H1 (cell line): ENCODE measurements at regions not wholly inside any gene's neighbourhood (a gene's known extent, or its start where the extent isn't known, plus 50 kb on each side); places are given as distances from the start of the nearest gene placed in this dataset.

Experiments
- CTCF ChIA-PET: fragments of 300-600 bp; sonication (Branson Sonifier 250); formaldehyde crosslinking; loops from one replicate; lab custom pipeline; 2021; ENCODE audit not compliant: partially characterized antibody; lab: Charles Lee
- POLR2A ChIA-PET: fragments of 300-600 bp; sonication (Branson Sonifier 250); formaldehyde crosslinking; loops from one replicate; lab custom pipeline; 2021; ENCODE audit warnings: inconsistent platforms; ENCODE audit not compliant: partially characterized antibody; lab: Charles Lee
- DNase-seq, 2 experiments: peaks; one replicate each; pipeline versions ENCODE4 v3.0.0 to v3.0.0-alpha.2; 2010 to 2022; ENCODE audit warnings: low spot score in 2 of 2, low read depth in 1 of 2, mixed read lengths in 1 of 2
- FAIRE-seq: peaks from 2 replicates; lab custom pipeline; 2011; peaks lifted over from hg19 to GRCh38; lab: Jason Lieb, UNC
- H2AFZ ChIP-seq: 2 replicates; pipeline ENCODE4 v1.8.1; 2012; ENCODE audit warnings: low read length, inconsistent platforms
- H2AK5ac ChIP-seq: 2 replicates; pipeline ENCODE4 v1.6.1; 2013; ENCODE audit warnings: low read depth, low read length
- H2BK120ac ChIP-seq: replicated peaks from 2 replicates; pipeline ENCODE3; 2013; ENCODE audit warnings: low read depth, low read length, inconsistent platforms
- H2BK12ac ChIP-seq: 2 replicates; pipeline ENCODE4 v1.6.1; 2013; ENCODE audit warnings: low read depth, low read length
- H2BK15ac ChIP-seq: 2 replicates; pipeline ENCODE4 v1.6.1; 2013; ENCODE audit warnings: low read length
- H2BK20ac ChIP-seq: 2 replicates; pipeline ENCODE4 v1.6.1; 2013; ENCODE audit warnings: low read length
- H2BK5ac ChIP-seq: 2 replicates; pipeline ENCODE4 v1.6.1; 2013; ENCODE audit warnings: low read depth, low read length
- H3K14ac ChIP-seq: 2 replicates; pipeline ENCODE4 v1.6.1; 2013; ENCODE audit warnings: inconsistent platforms; ENCODE audit not compliant: insufficient read length
- H3K18ac ChIP-seq: 2 replicates; pipeline ENCODE4 v1.6.1; 2013; ENCODE audit warnings: low read length; ENCODE audit errors: extremely low read depth
- H3K23ac ChIP-seq: 2 replicates; pipeline ENCODE4 v1.6.1; 2013; ENCODE audit warnings: inconsistent platforms; ENCODE audit not compliant: insufficient read length
- H3K23me2 ChIP-seq: 2 replicates; pipeline ENCODE4 v1.6.1; 2013; ENCODE audit warnings: low read depth, low read length
- H3K27ac ChIP-seq: 2 replicates; pipeline ENCODE4 v1.6.1; 2011; ENCODE audit warnings: low read depth, low read length, inconsistent platforms
- H3K27me3 ChIP-seq, 4 experiments: replicated peaks in 1 of 4; 1 replicate in 1 of 4; 2 replicates in 3 of 4; pipeline versions ENCODE4 v1.6.1 to v1.8.1; 2011 to 2013; ENCODE audit warnings: low read length in 3 of 4, mild to moderate bottlenecking in 3 of 4, inconsistent platforms in 2 of 4, mixed read lengths in 2 of 4, moderate library complexity in 1 of 4; ENCODE audit not compliant: control insufficient read depth in 3 of 4, insufficient read depth in 3 of 4; ENCODE audit errors: extremely low read depth in 1 of 4
- H3K36me3 ChIP-seq, 4 experiments: 2 replicates each; pipeline versions ENCODE4 v1.6.1 to v1.8.1; 2011 to 2013; ENCODE audit warnings: mild to moderate bottlenecking in 4 of 4, low read length in 3 of 4, moderate library complexity in 2 of 4, control low read depth in 1 of 4, inconsistent platforms in 1 of 4; ENCODE audit not compliant: insufficient read depth in 4 of 4, control insufficient read depth in 2 of 4
- H3K4ac ChIP-seq: replicated peaks from 2 replicates; pipeline ENCODE3; 2013; ENCODE audit warnings: low read length, low read depth, mixed read lengths, inconsistent platforms; ENCODE audit not compliant: insufficient read length
- H3K4me1 ChIP-seq, 4 experiments: replicated peaks in 1 of 4; 1 replicate in 1 of 4; 2 replicates in 3 of 4; pipeline versions ENCODE4 v1.6.1 to v1.8.1; 2011 to 2013; ENCODE audit warnings: low read length in 3 of 4, inconsistent platforms in 2 of 4, mixed read lengths in 1 of 4; ENCODE audit not compliant: insufficient read depth in 4 of 4, control insufficient read depth in 3 of 4
- H3K4me2 ChIP-seq, 2 experiments: 2 replicates each; pipeline versions ENCODE4 v1.6.1 to v1.8.1; 2011 to 2013; ENCODE audit warnings: low read depth in 2 of 2, low read length in 2 of 2, control low read depth in 1 of 2, inconsistent platforms in 1 of 2, mild to moderate bottlenecking in 1 of 2; ENCODE audit not compliant: insufficient read depth in 1 of 2
- H3K4me3 ChIP-seq, 4 experiments: fragments of 200-600, 300-600 bp in 1 of 4; sonication (generic), shearing (Covaris generic), sonication (Bioruptor Twin) in 1 of 4; 2 replicates each; pipeline versions ENCODE4 v1.5.1 to v1.8.1; 2011 to 2016; ENCODE audit warnings: low read length in 4 of 4, low read depth in 3 of 4, control low read depth in 2 of 4, inconsistent platforms in 2 of 4, mild to moderate bottlenecking in 2 of 4, mixed read lengths in 1 of 4, moderate library complexity in 1 of 4; ENCODE audit not compliant: insufficient read depth in 2 of 4; ENCODE audit errors: extremely low read depth in 1 of 4
- H3K56ac ChIP-seq: replicated peaks from 2 replicates; pipeline ENCODE3; 2013; ENCODE audit warnings: low read depth, mild to moderate bottlenecking, mixed read lengths, low read length, inconsistent platforms; ENCODE audit not compliant: insufficient read length
- H3K79me1 ChIP-seq: 2 replicates; pipeline ENCODE4 v1.6.1; 2013; ENCODE audit warnings: low read depth, low read length, control low read depth
- H3K79me2 ChIP-seq, 2 experiments: 2 replicates each; pipeline versions ENCODE4 v1.6.1 to v1.8.1; 2012 to 2013; ENCODE audit warnings: low read length in 2 of 2, mild to moderate bottlenecking in 2 of 2, inconsistent platforms in 1 of 2; ENCODE audit not compliant: insufficient read depth in 2 of 2, control insufficient read depth in 1 of 2
- H3K9ac ChIP-seq, 4 experiments: replicated peaks in 1 of 4; 1 replicate in 1 of 4; 2 replicates in 3 of 4; pipeline versions ENCODE4 v1.6.1 to v1.8.1; 2011 to 2013; ENCODE audit warnings: low read depth in 3 of 4, low read length in 3 of 4, control low read depth in 2 of 4, mild to moderate bottlenecking in 2 of 4, moderate library complexity in 2 of 4, inconsistent platforms in 1 of 4; ENCODE audit errors: extremely low read depth in 1 of 4
- H3K9me3 ChIP-seq, 2 experiments: 2 replicates each; pipeline versions ENCODE4 v1.6.1 to v1.8.1; 2012 to 2013; ENCODE audit warnings: mild to moderate bottlenecking in 2 of 2, moderate library complexity in 2 of 2, control low read depth in 1 of 2, inconsistent platforms in 1 of 2, low read depth in 1 of 2, low read length in 1 of 2, mixed read lengths in 1 of 2; ENCODE audit not compliant: insufficient read depth in 2 of 2
- H4K20me1 ChIP-seq, 2 experiments: replicated peaks in 1 of 2; 2 replicates each; pipeline versions ENCODE3 to v1.8.1; 2011 to 2013; ENCODE audit warnings: inconsistent platforms in 2 of 2, low read length in 2 of 2, mild to moderate bottlenecking in 1 of 2; ENCODE audit not compliant: insufficient read depth in 2 of 2, control insufficient read depth in 1 of 2
- H4K5ac ChIP-seq: 2 replicates; pipeline ENCODE4 v1.6.1; 2013; ENCODE audit warnings: low read length, low read depth, mixed read lengths, inconsistent platforms; ENCODE audit not compliant: insufficient read length
- H4K8ac ChIP-seq: 2 replicates; pipeline ENCODE4 v1.8.0; 2013; ENCODE audit warnings: mild to moderate bottlenecking, moderate library complexity, low read length, inconsistent platforms; ENCODE audit not compliant: insufficient read depth; ENCODE audit errors: extremely low read depth
- H4K91ac ChIP-seq: replicated peaks from 2 replicates; pipeline ENCODE3; 2013; ENCODE audit warnings: low read length, mixed read lengths, inconsistent platforms; ENCODE audit not compliant: insufficient read length
- BACH1 ChIP-seq: IDR thresholded peaks from 2 replicates; pipeline ENCODE4 v1.6.1; 2012; ENCODE audit warnings: low read length, improper control_type of control experiment
- CBX5 ChIP-seq: fragments of 300-800, 300-1000 bp; sonication (generic); IDR thresholded peaks from 2 replicates; pipeline ENCODE4 v1.7.1; 2016; ENCODE audit warnings: antibody characterized with exemption, low read length, low read depth
- CREB1 ChIP-seq: IDR thresholded peaks from 2 replicates; pipeline ENCODE4 v1.6.1; 2012; ENCODE audit warnings: inconsistent platforms
- CTCF ChIP-seq, 3 experiments: IDR thresholded peaks; 1 replicate in 2 of 3; 2 replicates in 1 of 3; pipeline versions ENCODE4 v1.5.1 to v1.6.1; 2011; ENCODE audit warnings: low read length in 3 of 3, mild to moderate bottlenecking in 3 of 3, inconsistent platforms in 2 of 3, low read depth in 1 of 3, moderate library complexity in 1 of 3; ENCODE audit not compliant: insufficient read depth in 1 of 3; ENCODE audit errors: control extremely low read depth in 1 of 3
- GTF2F1 ChIP-seq: IDR thresholded peaks from 2 replicates; pipeline ENCODE4 v1.6.1; 2012; ENCODE audit warnings: low read depth, low read length, improper control_type of control experiment, borderline replicate concordance
- JUND ChIP-seq: IDR thresholded peaks from 2 replicates; pipeline ENCODE4 v1.6.1; 2011; ENCODE audit warnings: mild to moderate bottlenecking, improper control_type of control experiment, low read length
- KDM4A ChIP-seq: IDR thresholded peaks from one replicate; pipeline ENCODE4 v1.7.1; 2012; ENCODE audit warnings: low read depth, mild to moderate bottlenecking, moderate library complexity, low read length, inconsistent platforms; ENCODE audit not compliant: severe bottlenecking
- NRF1 ChIP-seq: IDR thresholded peaks from 2 replicates; pipeline ENCODE4 v1.6.1; 2011; ENCODE audit warnings: mild to moderate bottlenecking, low read depth, low read length, improper control_type of control experiment
- PHF8 ChIP-seq: fragments of 200-600 bp; sonication (generic); conservative IDR thresholded peaks from 2 replicates; pipeline ENCODE4 v1.7.1; 2012; ENCODE audit warnings: low read depth, mild to moderate bottlenecking, inconsistent platforms, low read length, moderate library complexity
- RAD21 ChIP-seq, 2 experiments: IDR thresholded peaks in 1 of 2; conservative IDR thresholded peaks in 1 of 2; 2 replicates each; pipeline ENCODE4 v1.6.1; 2011; ENCODE audit warnings: low read depth in 2 of 2, low read length in 2 of 2, improper control_type of control experiment in 1 of 2, inconsistent platforms in 1 of 2, mild to moderate bottlenecking in 1 of 2, moderate library complexity in 1 of 2
- SRF ChIP-seq: IDR thresholded peaks from 2 replicates; pipeline ENCODE4 v1.6.1; 2011; ENCODE audit warnings: mild to moderate bottlenecking, low read depth, low read length, moderate library complexity
- TBP ChIP-seq: IDR thresholded peaks from 2 replicates; pipeline ENCODE4 v1.6.1; 2011; ENCODE audit warnings: low read depth, low read length, improper control_type of control experiment
- WGBS, 2 experiments: shearing (Covaris generic) in 1 of 2; methylation state at CpG; one replicate each; pipeline versions ENCODE4 v1.1.6 to v1.1.7; 2013 to 2015; ENCODE audit warnings: low lambda C conversion rate in 2 of 2, mixed read lengths in 2 of 2, inconsistent platforms in 1 of 2, low coverage in 1 of 2, missing lambda C conversion rate in 1 of 2; ENCODE audit not compliant: insufficient replicate concordance in 2 of 2, insufficient coverage in 1 of 2, insufficient read length in 1 of 2; ENCODE audit errors: extremely low coverage in 1 of 2, missing lambda C conversion rate in 1 of 2; 5-methylcytosine and 5-hydroxymethylcytosine counted together

GRCh38 chr9:82781921-82782392, 281.0 kb downstream of the RASEF start:
- no peaks in the 10 kb centered on the region for H3K79me1 ChIP-seq
- ChIA-PET CTCF (no interaction called here), POLR2A (no interaction called here)
- H3K4me2 ChIP-seq: no peak overlapping the region
- no peak overlapping the region for H3K27ac ChIP-seq
- no peak overlapping the region for H4K8ac ChIP-seq
- no peak overlapping the region for H3K23ac ChIP-seq
- H4K91ac ChIP-seq: no peak overlapping the region
- TF ChIP-seq RAD21 (IDR thresholded peaks at IDR 0.05 in 1 of 2, conservative IDR thresholded peaks at IDR 0.05 in 1 of 2; ENCODE audit: low read depth in 2 of 2, low read length in 2 of 2): no peak
- no peak for TF ChIP-seq KDM4A
- no peak for TF ChIP-seq CREB1
- no peak for TF ChIP-seq PHF8
- no peak for TF ChIP-seq NRF1
- TF ChIP-seq CTCF (IDR thresholded peaks at IDR 0.05; ENCODE audit: control extremely low read depth in 1 of 3, insufficient read depth in 1 of 3, low read depth in 1 of 3, low read length in 3 of 3): no peak
- no peak for TF ChIP-seq JUND
- TF ChIP-seq BACH1: no peak
- no peak for TF ChIP-seq TBP
- TF ChIP-seq CBX5: no peak
- no peak for TF ChIP-seq SRF
- TF ChIP-seq GTF2F1: no peak
- no peaks in the 10 kb centered on the region for H4K20me1 ChIP-seq
- H2BK20ac ChIP-seq: no peak overlapping the region
- H3K4ac ChIP-seq: no peak overlapping the region
- H3K56ac ChIP-seq: no peak overlapping the region
- H2AK5ac ChIP-seq: no peak overlapping the region
- H2BK5ac ChIP-seq: no peak overlapping the region
- H2BK120ac ChIP-seq: no peak overlapping the region
- no peak overlapping the region for H4K5ac ChIP-seq
- 90% methylated on average over 6 of the region's 6 CpGs; no CpG with 5 or more reads in 1 of the 2 experiments for WGBS, 2 experiments
- no peaks in the 10 kb centered on the region for H3K23me2 ChIP-seq
- no peaks in the 10 kb centered on the region for H3K9me3 ChIP-seq
- peaks cover 0 to 19% (median 0%) of the 10 kb centered on the region in 4 experiments; a peak in 1 of 8 replicates for H3K36me3 ChIP-seq
- no peak overlapping the region for H3K14ac ChIP-seq
- H3K79me2 ChIP-seq: no peaks in the 10 kb centered on the region
- H3K27me3 ChIP-seq: no peaks in the 10 kb centered on the region
- no peak overlapping the region for H2AFZ ChIP-seq
- no peak for DNase-seq
- no peak for FAIRE-seq
- H3K18ac ChIP-seq: no peak overlapping the region
- no peaks in the 10 kb centered on the region for H3K4me1 ChIP-seq
- no peak overlapping the region for H2BK12ac ChIP-seq
- H3K4me3 ChIP-seq: no peak overlapping the region
- no peak overlapping the region for H3K9ac ChIP-seq
- H2BK15ac ChIP-seq: no peak overlapping the region
